Ovary (tissue), 7 donors: ENCODE measurements at regions not wholly inside any gene's neighbourhood (a gene's known extent, or its start where the extent isn't known, plus 50 kb on each side); places are given as distances from the start of the nearest gene placed in this dataset.

ENCODE experiments used
- DNase-seq, 5 donors: peaks; one replicate each; pipeline ENCODE4 v3.0.0-alpha.2; 2019 to 2020
- H3K27ac ChIP-seq, 2 donors: fragments of 200-600 bp; one replicate each; pipeline versions ENCODE4 v1.5.1 to v1.8.0; 2019 to 2022
- H3K27me3 ChIP-seq: fragments of 200-600 bp; one replicate; pipeline ENCODE4 v1.8.0; 2022
- H3K36me3 ChIP-seq: fragments of 200-600 bp; sonication (generic); one replicate; pipeline ENCODE4 v1.5.1; 2019
- H3K4me1 ChIP-seq: one replicate; pipeline ENCODE4 v1.8.1; 2013; ENCODE audit warnings: mild to moderate bottlenecking, moderate library complexity; ENCODE audit not compliant: insufficient read depth
- H3K4me3 ChIP-seq: fragments of 200-600 bp; sonication (generic); one replicate; pipeline ENCODE4 v1.5.1; 2017
- H3K9me3 ChIP-seq, 2 donors: fragments of 200-600 bp in 1 of 2; sonication (generic) in 1 of 2; one replicate each; pipeline versions ENCODE4 v1.5.1 to v1.8.1; 2013 to 2019; ENCODE audit warnings: mild to moderate bottlenecking in 1 of 2, moderate library complexity in 1 of 2
- EP300 ChIP-seq: sonication (generic); formaldehyde crosslinking; IDR thresholded peaks from one replicate; pipeline ENCODE4 v1.6.1; 2017; ENCODE audit warnings: antibody characterized with exemption
- POLR2A ChIP-seq: fragments of 450-650 bp; IDR thresholded peaks from one replicate; pipeline ENCODE4 v1.6.1; 2017; ENCODE audit warnings: antibody characterized with exemption, mild to moderate bottlenecking, moderate library complexity
- WGBS, 3 donors: extraction: QIAGEN DNeasy Blood & Tissue Kit in 1 of 3; methylation state at CpG; one replicate each; pipeline versions ENCODE4 v1.1.5 to v1.1.7; 2013 to 2017; 5-methylcytosine and 5-hydroxymethylcytosine counted together
- intact Hi-C, 4 donors: fragments of 100-400 bp; cut with DNase I; formaldehyde crosslinking; loops; one replicate each; pipeline versions ENCODE4 v1.11.0 to v1.15.1; 2022 to 2023
- TF ChIP-seq, protein P1 (sequence below), 3 donors: fragments of 450-650 bp in 2 of 3; fragments of 200-600 bp in 1 of 3; IDR thresholded peaks; one replicate each; pipeline versions ENCODE4 v1.5.1 to v1.8.0; 2016 to 2022; ENCODE audit warnings: antibody characterized with exemption in 3 of 3, mild to moderate bottlenecking in 1 of 3
- donor health status: DM: no; HTN: no; CAD: no; lungs with moderate emphysema.
- donor health status: DM: no; HTN: no; CAD: no.
- donor health status: Bipolar disorder and iron deficiency.
- donor health status: DM: no; HTN: no; CAD: no.
- donor health status: DM: yes; HTN: yes; CAD: no.

DNA sequence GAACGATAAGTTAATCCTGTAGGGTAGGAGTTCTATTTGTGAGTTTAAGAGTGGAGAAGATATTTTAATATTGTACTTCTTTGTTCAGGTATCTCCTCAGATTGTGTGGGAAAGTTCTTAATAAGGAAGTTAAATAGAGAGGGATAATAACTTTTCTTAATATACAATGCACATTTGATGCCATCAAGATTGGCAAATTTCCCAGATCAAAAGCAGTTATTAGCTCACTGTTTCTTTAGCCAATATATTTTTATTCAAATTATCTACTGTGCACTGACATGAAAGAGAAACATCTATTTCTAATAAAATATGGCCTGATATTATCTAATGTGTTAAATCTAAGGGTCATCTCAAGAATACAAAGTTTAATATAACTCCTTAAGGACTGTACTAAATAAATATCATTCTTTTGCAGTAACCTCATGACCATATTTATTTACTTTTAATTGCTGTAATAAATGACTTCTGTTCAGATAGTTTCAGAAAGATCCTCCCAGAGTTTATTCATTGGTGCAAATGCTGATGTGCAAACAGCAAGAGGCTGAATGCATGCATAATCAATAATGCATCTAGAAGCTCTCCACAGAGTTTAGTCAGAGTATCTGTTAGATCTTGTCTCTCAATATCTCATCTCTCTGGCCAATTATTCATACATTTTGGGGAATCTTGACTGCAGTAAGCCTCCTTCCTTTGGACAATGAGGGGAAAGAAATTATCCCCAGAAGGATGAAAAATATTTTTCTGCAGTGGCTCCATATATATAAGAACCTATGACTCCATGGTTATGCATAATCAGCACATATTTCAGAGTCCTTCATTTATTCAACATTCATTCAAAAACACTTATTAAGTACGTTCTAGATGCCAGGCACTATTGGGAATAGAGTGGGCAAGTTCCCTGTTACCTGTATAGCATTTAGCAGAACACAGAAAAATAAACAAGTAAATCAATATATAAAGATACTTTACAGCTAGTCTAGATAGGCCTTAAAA, 85.3 kb downstream of the SPATA31D1 start:
- intact Hi-C loops, result no loop called here
- Histone ChIP-seq H3K4me1 (no peaks in the 10 kb centered on the region), H3K4me3 (no peak overlapping the region), H3K27ac (no peak overlapping the region), H3K36me3 (no peaks in the 10 kb centered on the region), H3K9me3 (no peaks in the 10 kb centered on the region), H3K27me3 (no peaks in the 10 kb centered on the region)
- DNase-seq, result no peak
- no peak for TF ChIP-seq EP300
- 83 to 94% (median 90%) methylated on average over 2 of the region's 2 CpGs for WGBS, 3 donors

DNA sequence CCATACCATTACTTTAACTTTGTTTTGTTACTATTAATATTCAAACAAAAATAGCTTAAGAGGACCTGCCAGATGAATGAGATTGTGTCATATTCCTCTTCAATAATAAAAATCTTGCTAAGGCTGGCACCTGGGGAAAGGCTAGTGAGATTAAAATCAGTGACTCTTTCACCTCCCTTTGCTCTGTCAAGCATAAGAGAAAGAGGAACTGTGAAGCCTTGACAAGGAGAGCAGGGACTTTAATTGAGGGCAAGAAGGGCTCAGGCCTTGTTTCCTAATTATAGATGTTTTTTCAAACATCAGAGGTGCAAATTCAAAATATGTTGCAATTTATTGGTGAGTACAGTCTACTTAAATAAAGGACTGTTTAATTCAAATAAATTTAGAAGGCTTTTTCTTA, 91.7 kb downstream of the SPATA31D1 start:
- no peaks in the 10 kb centered on the region for H3K27me3 ChIP-seq
- intact Hi-C loops, result no loop called here
- no peaks in the 10 kb centered on the region for H3K9me3 ChIP-seq
- DNase-seq, result no peak
- H3K27ac ChIP-seq, result no peak overlapping the region
- H3K36me3 ChIP-seq, result no peaks in the 10 kb centered on the region
- no peaks in the 10 kb centered on the region for H3K4me1 ChIP-seq
- TF ChIP-seq EP300 (no peak), POLR2A (no peak)
- H3K4me3 ChIP-seq, result no peak overlapping the region

DNA sequence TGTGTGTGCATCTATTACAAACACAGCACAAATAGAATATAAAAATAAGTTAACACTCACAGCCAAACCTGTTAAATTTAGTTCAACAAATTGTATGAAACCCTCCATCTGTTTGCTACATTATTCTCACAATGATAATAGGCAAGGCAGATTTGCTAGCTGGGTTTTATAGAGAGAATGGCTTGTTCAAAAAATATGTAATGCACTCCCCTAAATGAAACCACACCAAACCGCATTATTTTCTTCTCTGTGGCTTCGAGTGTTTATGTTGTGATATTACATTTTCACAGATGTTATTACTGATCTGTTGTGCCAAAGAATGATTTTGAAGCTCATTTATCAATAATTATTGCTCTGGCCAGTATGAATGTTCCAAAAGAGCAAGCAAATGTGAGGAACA, 92.9 kb downstream of the SPATA31D1 start:
- TF ChIP-seq, protein P1, sequence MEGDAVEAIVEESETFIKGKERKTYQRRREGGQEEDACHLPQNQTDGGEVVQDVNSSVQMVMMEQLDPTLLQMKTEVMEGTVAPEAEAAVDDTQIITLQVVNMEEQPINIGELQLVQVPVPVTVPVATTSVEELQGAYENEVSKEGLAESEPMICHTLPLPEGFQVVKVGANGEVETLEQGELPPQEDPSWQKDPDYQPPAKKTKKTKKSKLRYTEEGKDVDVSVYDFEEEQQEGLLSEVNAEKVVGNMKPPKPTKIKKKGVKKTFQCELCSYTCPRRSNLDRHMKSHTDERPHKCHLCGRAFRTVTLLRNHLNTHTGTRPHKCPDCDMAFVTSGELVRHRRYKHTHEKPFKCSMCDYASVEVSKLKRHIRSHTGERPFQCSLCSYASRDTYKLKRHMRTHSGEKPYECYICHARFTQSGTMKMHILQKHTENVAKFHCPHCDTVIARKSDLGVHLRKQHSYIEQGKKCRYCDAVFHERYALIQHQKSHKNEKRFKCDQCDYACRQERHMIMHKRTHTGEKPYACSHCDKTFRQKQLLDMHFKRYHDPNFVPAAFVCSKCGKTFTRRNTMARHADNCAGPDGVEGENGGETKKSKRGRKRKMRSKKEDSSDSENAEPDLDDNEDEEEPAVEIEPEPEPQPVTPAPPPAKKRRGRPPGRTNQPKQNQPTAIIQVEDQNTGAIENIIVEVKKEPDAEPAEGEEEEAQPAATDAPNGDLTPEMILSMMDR (IDR thresholded peaks at IDR 0.05), result no peak
- TF ChIP-seq EP300 (no peak), POLR2A (no peak)

DNA sequence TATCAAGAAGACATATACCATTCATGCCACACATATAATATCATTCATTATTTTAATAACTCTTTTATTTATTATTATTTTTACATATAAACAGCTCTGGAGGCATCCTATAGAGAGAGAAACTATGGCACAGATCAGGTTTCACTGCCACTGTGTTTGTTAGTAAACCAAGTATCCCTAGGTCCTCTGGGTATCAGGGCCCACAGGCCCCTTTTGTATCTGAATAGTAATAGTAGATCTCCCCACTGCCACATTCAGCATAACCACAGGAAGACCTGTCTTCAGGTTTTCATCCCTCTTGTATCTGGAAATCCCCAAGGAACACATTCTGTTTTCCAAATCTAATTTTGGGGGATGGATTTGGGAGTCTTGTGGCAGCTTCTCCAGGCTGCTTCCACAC, 94.0 kb downstream of the SPATA31D1 start:
- intact Hi-C loops, result no loop called here
- H3K27ac ChIP-seq, result no peak overlapping the region

More for the DNA sequence above, 92.9 kb downstream of the SPATA31D1 start:
- no peaks in the 10 kb centered on the region for H3K36me3 ChIP-seq
- no peak overlapping the region for H3K27ac ChIP-seq
- 37 to 48% (median 47%) methylated on average over 2 of the region's 2 CpGs for WGBS, 3 donors
- no peaks in the 10 kb centered on the region for H3K4me1 ChIP-seq
- intact Hi-C loops, result no loop called here
- no peaks in the 10 kb centered on the region for H3K27me3 ChIP-seq
- no peaks in the 10 kb centered on the region for H3K9me3 ChIP-seq
- H3K4me3 ChIP-seq, result no peak overlapping the region
- no peak for DNase-seq

DNA sequence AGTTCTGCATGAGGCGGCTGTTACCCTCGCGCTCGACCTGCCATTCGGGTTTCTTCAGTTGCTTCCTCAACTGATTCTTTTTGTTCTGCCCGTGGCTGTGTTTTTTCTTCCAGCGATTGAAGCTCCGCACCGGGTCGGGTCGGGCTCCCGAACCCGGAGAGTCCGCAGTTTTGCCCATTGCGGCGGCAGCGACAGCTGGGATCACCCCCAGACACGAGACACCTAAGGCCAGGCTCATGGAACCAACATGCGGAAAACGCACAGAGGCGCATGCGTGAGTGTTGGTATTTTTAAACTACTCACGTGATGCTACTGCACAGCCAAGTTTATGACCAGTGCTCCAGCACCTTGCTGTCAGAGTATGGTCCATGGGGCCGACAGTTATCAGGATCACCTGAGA, 100.0 kb downstream of the SPATA31D1 start:
- intact Hi-C loops, result no loop called here
- H3K4me3 ChIP-seq, result no peak overlapping the region
- no peaks in the 10 kb centered on the region for H3K4me1 ChIP-seq
- H3K27ac ChIP-seq, result no peak overlapping the region
- TF ChIP-seq POLR2A, result no peak
- TF ChIP-seq, protein P1 (IDR thresholded peaks at IDR 0.05), result no peak
- TF ChIP-seq EP300, result no peak
- no peak for DNase-seq
- H3K36me3 ChIP-seq, result no peaks in the 10 kb centered on the region
- WGBS, 3 donors, result 96 to 99% (median 97%) methylated on average over 24 of the region's 24 CpGs
- H3K9me3 ChIP-seq, result no peaks in the 10 kb centered on the region
- H3K27me3 ChIP-seq, result no peaks in the 10 kb centered on the region

More for the DNA sequence above, 94.0 kb downstream of the SPATA31D1 start:
- Histone ChIP-seq H3K27me3 (no peaks in the 10 kb centered on the region), H3K4me1 (no peaks in the 10 kb centered on the region), H3K9me3 (no peaks in the 10 kb centered on the region), H3K36me3 (no peaks in the 10 kb centered on the region), H3K4me3 (no peak overlapping the region)
- TF ChIP-seq POLR2A (no peak), EP300 (no peak)
- TF ChIP-seq, protein P1 (IDR thresholded peaks at IDR 0.05), result no peak
- DNase-seq, result no peak
